HL-60 (cell line): ENCODE measurements at regions not wholly inside any gene's neighbourhood (a gene's known extent, or its start where the extent isn't known, plus 50 kb on each side); places are given as distances from the start of the nearest gene placed in this dataset.

ENCODE experiments used
- CTCF ChIP-seq: IDR thresholded peaks from one replicate; pipeline ENCODE4 v1.5.1; 2011; ENCODE audit warnings: low read length, control low read depth, inconsistent platforms; ENCODE audit not compliant: insufficient read depth
- POLR2AphosphoS5 ChIP-seq: IDR thresholded peaks from 2 replicates; pipeline ENCODE4 v1.6.1; 2012; ENCODE audit warnings: low read depth
- REST ChIP-seq: IDR thresholded peaks from 2 replicates; pipeline ENCODE4 v1.6.1; 2012; ENCODE audit warnings: low read depth; ENCODE audit not compliant: insufficient replicate concordance
- SPI1 ChIP-seq: IDR thresholded peaks from 2 replicates; pipeline ENCODE4 v1.6.1; 2012; ENCODE audit warnings: low read depth, mild to moderate bottlenecking, borderline replicate concordance

- TF ChIP-seq SPI1 (no peak), CTCF (no peak), POLR2AphosphoS5 (no peak), REST (no peak)
Observed at GRCh38 chrX:39974270-39974669, 123.5 kb downstream of the BCOR start.
